ENCODE measurements at regions not wholly inside any gene's neighbourhood (a gene's known extent, or its start where the extent isn't known, plus 50 kb on each side); places are given as distances from the start of the nearest gene placed in this dataset.

- Histone ChIP-seq H3K4me1 (ENCODE audit: insufficient read depth, low read length) (no peaks in the 10 kb centered on the region), H4K20me1 (ENCODE audit: insufficient read depth, low read length) (no peaks in the 10 kb centered on the region), H3K9me3 (ENCODE audit: low read depth, low read length) (no peaks in the 10 kb centered on the region)
Measured at GRCh38 chr20:1754749-1755148, 97.2 kb upstream of the SIRPG start.

DNA sequence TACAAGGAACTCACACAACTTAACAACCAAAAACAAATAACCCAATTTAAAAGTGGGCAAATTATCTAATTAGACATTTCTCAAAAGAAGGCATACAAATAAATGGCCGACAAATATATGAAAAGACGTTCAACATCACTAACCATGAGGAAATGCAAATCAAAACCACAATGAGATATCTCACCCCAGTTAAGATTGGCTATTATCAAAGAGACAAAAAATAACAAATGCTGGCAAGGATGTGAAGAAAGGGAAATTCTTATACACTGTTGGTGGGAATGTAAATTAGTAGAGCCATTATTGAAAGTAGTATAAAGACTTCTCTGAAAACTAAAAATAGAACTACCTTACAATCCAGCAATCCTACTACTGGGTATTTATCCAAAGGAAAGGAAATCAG lies 96.7 kb upstream of the SIRPG start:
- Histone ChIP-seq H3K27me3 (ENCODE audit: insufficient read depth, low read length) (peaks cover 37% of the 10 kb centered on the region), H2AFZ (ENCODE audit: low read length) (no peak overlapping the region), H3K36me3 (ENCODE audit: insufficient read depth, low read length) (no peaks in the 10 kb centered on the region), H3K9me3 (ENCODE audit: low read depth, low read length) (no peaks in the 10 kb centered on the region), H3K4me2 (ENCODE audit: insufficient read depth, low read length) (no peak overlapping the region), H3K27ac (ENCODE audit: low read depth, low read length) (no peak overlapping the region), H3K4me3 (ENCODE audit: insufficient read depth, low read length) (no peak overlapping the region), H4K20me1 (ENCODE audit: insufficient read depth, low read length) (no peaks in the 10 kb centered on the region), H3K79me2 (ENCODE audit: insufficient read depth, low read length) (no peaks in the 10 kb centered on the region), H3K4me1 (ENCODE audit: insufficient read depth, low read length) (no peaks in the 10 kb centered on the region)
- no peak for DNase-seq (ENCODE audit: insufficient read length, low spot score, missing footprints)
- TF ChIP-seq CTCF (IDR thresholded peaks at IDR 0.05; ENCODE audit: extremely low read depth, low read depth, low read length) = no peak

More at GRCh38 chr20:1754749-1755148, 97.2 kb upstream of the SIRPG start:
- DNase-seq (ENCODE audit: insufficient read length, low spot score, missing footprints) = no peak
- H3K4me2 ChIP-seq (ENCODE audit: insufficient read depth, low read length) = no peak overlapping the region
- no peak overlapping the region for H3K4me3 ChIP-seq (ENCODE audit: insufficient read depth, low read length)
- H3K79me2 ChIP-seq (ENCODE audit: insufficient read depth, low read length) = no peaks in the 10 kb centered on the region
- H2AFZ ChIP-seq (ENCODE audit: low read length) = no peak overlapping the region
- peaks cover 34% of the 10 kb centered on the region for H3K27me3 ChIP-seq (ENCODE audit: insufficient read depth, low read length)
- TF ChIP-seq CTCF (IDR thresholded peaks at IDR 0.05; ENCODE audit: extremely low read depth, low read depth, low read length) = no peak
- H3K27ac ChIP-seq (ENCODE audit: low read depth, low read length) = no peak overlapping the region
- H3K36me3 ChIP-seq (ENCODE audit: insufficient read depth, low read length) = no peaks in the 10 kb centered on the region

DNA sequence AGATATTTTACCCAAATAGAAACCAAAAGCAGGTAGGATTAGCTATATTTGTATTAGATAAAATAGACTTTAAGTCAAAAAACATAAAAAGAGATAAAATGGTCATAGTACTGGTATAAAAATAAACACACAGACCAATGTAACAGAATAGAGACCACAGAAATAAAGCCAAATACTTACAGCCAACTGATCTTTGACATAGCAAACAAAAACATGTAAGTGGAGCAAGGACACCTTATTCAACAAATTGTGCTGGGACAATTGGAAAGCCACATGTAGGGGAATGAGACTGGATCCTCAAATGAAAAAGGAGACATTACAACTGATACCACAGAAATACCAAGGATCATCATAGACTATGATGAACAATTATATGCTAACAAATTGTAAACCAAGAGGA lies 94.5 kb upstream of the SIRPG start:
- Histone ChIP-seq H4K20me1 (ENCODE audit: insufficient read depth, low read length) (no peaks in the 10 kb centered on the region), H3K27ac (ENCODE audit: low read depth, low read length) (no peak overlapping the region), H3K4me3 (ENCODE audit: insufficient read depth, low read length) (no peak overlapping the region), H3K9me3 (ENCODE audit: low read depth, low read length) (no peaks in the 10 kb centered on the region), H3K79me2 (ENCODE audit: insufficient read depth, low read length) (no peaks in the 10 kb centered on the region), H3K36me3 (ENCODE audit: insufficient read depth, low read length) (no peaks in the 10 kb centered on the region), H3K27me3 (ENCODE audit: insufficient read depth, low read length) (peaks cover 41% of the 10 kb centered on the region), H3K4me2 (ENCODE audit: insufficient read depth, low read length) (no peak overlapping the region), H2AFZ (ENCODE audit: low read length) (no peak overlapping the region), H3K4me1 (ENCODE audit: insufficient read depth, low read length) (no peaks in the 10 kb centered on the region)
- DNase-seq (ENCODE audit: insufficient read length, low spot score, missing footprints) = no peak
- TF ChIP-seq CTCF (IDR thresholded peaks at IDR 0.05; ENCODE audit: extremely low read depth, low read depth, low read length) = no peak

DNA sequence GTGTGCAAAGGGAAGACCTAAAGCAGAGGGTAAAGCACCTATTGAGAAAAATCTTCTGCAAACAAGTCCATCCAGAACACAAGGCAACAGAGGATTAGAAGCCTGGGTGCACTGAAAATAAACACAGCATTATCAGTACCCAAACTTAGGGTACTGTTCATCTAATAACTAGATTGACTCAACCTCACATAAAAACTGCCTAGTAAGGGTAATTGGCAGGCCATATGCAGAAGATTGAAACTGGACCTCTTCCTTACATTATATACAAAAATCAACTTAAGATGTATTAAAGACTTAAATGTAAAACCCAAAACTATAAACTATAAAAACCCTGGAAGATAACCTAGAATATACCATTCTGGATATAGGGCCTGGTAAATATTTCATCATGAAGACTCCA lies 91.2 kb upstream of the SIRPG start:
- no peaks in the 10 kb centered on the region for H3K4me1 ChIP-seq (ENCODE audit: insufficient read depth, low read length)
- no peak for TF ChIP-seq CTCF (IDR thresholded peaks at IDR 0.05; ENCODE audit: extremely low read depth, low read depth, low read length)
- no peaks in the 10 kb centered on the region for H3K79me2 ChIP-seq (ENCODE audit: insufficient read depth, low read length)
- no peaks in the 10 kb centered on the region for H3K36me3 ChIP-seq (ENCODE audit: insufficient read depth, low read length)
- H3K4me2 ChIP-seq (ENCODE audit: insufficient read depth, low read length) = no peak overlapping the region
- H4K20me1 ChIP-seq (ENCODE audit: insufficient read depth, low read length) = no peaks in the 10 kb centered on the region
- no peak for DNase-seq (ENCODE audit: insufficient read length, low spot score, missing footprints)
- no peaks in the 10 kb centered on the region for H3K9me3 ChIP-seq (ENCODE audit: low read depth, low read length)
- no peak overlapping the region for H3K4me3 ChIP-seq (ENCODE audit: insufficient read depth, low read length)
- no peak overlapping the region for H3K27ac ChIP-seq (ENCODE audit: low read depth, low read length)
- no peak overlapping the region for H2AFZ ChIP-seq (ENCODE audit: low read length)
- peaks cover 18% of the 10 kb centered on the region for H3K27me3 ChIP-seq (ENCODE audit: insufficient read depth, low read length)

Measured in osteoblast (primary cell).